ENCODE measurements at regions not wholly inside any gene's neighbourhood (a gene's known extent, or its start where the extent isn't known, plus 50 kb on each side); places are given as distances from the start of the nearest gene placed in this dataset.

GRCh38 chr10:78972160-78972946, 96.4 kb upstream of the ZMIZ1 start:
- no peaks in the 10 kb centered on the region for H3K27me3 ChIP-seq (ENCODE audit: control insufficient read depth, insufficient read depth, low read length)
- DNase-seq (ENCODE audit: low read depth): no peak
- H3K36me3 ChIP-seq (ENCODE audit: control insufficient read depth, insufficient read depth, low read length): no peaks in the 10 kb centered on the region
- H3K4me3 ChIP-seq (ENCODE audit: low read depth, low read length): no peak overlapping the region
- TF ChIP-seq CTCF (IDR thresholded peaks at IDR 0.05; ENCODE audit: insufficient read depth, low read length, poor library complexity, severe bottlenecking): no peak

- no peak for TF ChIP-seq CTCF (IDR thresholded peaks at IDR 0.05; ENCODE audit: insufficient read depth, low read length, poor library complexity, severe bottlenecking)
- Histone ChIP-seq H3K27me3 (ENCODE audit: control insufficient read depth, insufficient read depth, low read length) (no peaks in the 10 kb centered on the region), H3K36me3 (ENCODE audit: control insufficient read depth, insufficient read depth, low read length) (no peaks in the 10 kb centered on the region), H3K4me3 (ENCODE audit: low read depth, low read length) (peak overlapping the region; percentile 13)
- peak; percentile 77 for DNase-seq (ENCODE audit: low read depth)
Observed at GRCh38 chr10:78972947-78973900, 95.5 kb upstream of the ZMIZ1 start.

GRCh38 chr10:78973901-78974616, 94.7 kb upstream of the ZMIZ1 start:
- TF ChIP-seq CTCF (IDR thresholded peaks at IDR 0.05; ENCODE audit: insufficient read depth, low read length, poor library complexity, severe bottlenecking): no peak
- Histone ChIP-seq H3K27me3 (ENCODE audit: control insufficient read depth, insufficient read depth, low read length) (no peaks in the 10 kb centered on the region), H3K36me3 (ENCODE audit: control insufficient read depth, insufficient read depth, low read length) (no peaks in the 10 kb centered on the region), H3K4me3 (ENCODE audit: low read depth, low read length) (peak overlapping the region; percentile 30)
- DNase-seq (ENCODE audit: low read depth): no peak

GRCh38 chr10:78974617-78975317, 94.0 kb upstream of the ZMIZ1 start:
- DNase-seq (ENCODE audit: low read depth): peak; percentile 91
- peak; percentile 81 for TF ChIP-seq CTCF (IDR thresholded peaks at IDR 0.05; ENCODE audit: insufficient read depth, low read length, poor library complexity, severe bottlenecking)
- no peaks in the 10 kb centered on the region for H3K36me3 ChIP-seq (ENCODE audit: control insufficient read depth, insufficient read depth, low read length)
- H3K27me3 ChIP-seq (ENCODE audit: control insufficient read depth, insufficient read depth, low read length): no peaks in the 10 kb centered on the region
- no peak overlapping the region for H3K4me3 ChIP-seq (ENCODE audit: low read depth, low read length)

- TF ChIP-seq CTCF (IDR thresholded peaks at IDR 0.05; ENCODE audit: insufficient read depth, low read length, poor library complexity, severe bottlenecking): no peak
- Histone ChIP-seq H3K27me3 (ENCODE audit: control insufficient read depth, insufficient read depth, low read length) (no peaks in the 10 kb centered on the region), H3K36me3 (ENCODE audit: control insufficient read depth, insufficient read depth, low read length) (no peaks in the 10 kb centered on the region), H3K4me3 (ENCODE audit: low read depth, low read length) (no peak overlapping the region)
- DNase-seq (ENCODE audit: low read depth): no peak
Observed at GRCh38 chr10:78975926-78976325, 92.8 kb upstream of the ZMIZ1 start.
